ENCODE measurements at regions not wholly inside any gene's neighbourhood (a gene's known extent, or its start where the extent isn't known, plus 50 kb on each side); places are given as distances from the start of the nearest gene placed in this dataset.

DNA sequence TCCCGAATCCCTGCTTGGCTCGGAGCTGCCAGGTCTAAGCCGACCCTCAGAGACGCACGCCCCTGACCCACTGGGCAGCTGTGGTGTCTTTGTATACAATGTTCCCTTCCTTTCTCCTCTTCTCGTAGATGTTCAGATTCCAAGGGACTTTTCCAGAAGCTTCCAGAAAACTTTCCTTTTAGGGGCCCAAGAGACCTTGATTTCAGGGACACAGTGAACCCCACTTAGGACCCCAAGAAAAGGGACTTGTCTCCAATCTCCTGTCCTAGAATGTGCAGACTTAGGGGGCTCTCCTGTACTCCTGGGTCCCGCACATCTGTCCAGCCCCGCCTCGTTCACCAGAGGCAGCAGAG, 103.5 kb downstream of the EDN3 start:
- ATAC-seq (no peak), DNase-seq (no peak)

DNA sequence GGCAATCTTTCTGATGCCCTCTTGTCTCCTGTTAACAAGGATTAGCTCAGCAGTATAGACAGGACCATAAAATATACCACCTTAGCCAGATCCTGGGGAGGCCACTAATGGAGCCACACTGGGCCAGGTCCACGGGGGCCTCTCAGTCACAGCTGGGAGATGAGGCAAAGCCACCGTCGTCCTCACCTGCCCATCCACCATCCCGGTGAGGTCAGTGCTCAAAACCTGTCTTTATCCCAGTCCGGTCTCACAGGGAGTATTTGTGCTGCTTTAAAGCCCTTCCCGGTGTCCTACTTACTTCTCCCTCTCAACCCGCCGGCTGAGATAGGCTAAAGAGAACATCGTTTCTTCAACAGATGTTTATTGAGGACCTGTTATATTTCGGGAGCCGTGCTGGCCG, 104.3 kb downstream of the EDN3 start:
- ATAC-seq = no peak
- no peak for DNase-seq

DNA sequence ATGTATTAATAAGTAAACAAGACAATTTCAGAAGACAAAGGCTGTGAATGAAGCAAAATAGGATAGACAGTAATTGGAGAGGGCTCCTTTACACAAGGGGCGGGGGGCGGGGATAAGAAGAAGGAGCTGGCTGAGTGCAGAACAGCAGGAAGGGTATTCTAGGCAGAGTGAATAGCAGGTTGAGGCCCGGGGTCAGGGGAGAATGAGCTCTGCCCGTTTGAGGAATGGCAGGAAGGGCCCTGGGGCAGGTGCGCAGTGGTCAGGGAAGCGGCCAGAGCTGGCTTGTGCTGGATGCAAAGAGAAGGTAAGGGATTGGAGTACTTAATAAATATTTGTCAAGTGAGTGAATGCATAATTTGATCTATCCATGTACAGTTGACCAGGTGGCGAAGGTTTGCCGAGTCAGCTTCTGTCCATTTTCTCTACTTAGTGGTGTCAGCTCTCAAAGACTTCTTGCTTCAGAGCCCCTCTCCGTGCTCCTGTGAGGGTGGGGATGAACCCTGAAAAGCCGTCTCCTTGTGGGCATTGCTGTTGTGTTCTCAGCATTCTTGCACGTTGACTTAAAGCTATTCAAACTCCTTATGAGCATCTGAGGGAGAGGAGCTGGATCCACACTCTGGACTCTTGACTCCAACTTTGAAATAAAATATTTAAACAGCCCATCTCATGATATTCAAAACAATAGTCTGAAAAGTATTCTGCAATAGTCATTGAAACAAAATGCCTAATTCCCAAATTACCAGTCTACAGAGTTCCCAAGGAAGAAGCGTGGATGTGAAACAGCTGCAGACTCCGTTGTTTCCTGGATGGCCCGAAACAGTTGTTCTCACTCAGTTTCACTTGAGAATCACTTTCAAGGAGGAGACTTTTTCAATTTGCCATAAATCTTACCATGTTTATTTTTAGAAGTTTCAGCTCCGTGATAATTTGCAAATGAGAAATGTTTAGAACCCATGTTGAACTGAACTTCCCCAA, 105.1 kb downstream of the EDN3 start:
- DNase-seq = no peak
- ATAC-seq = no peak

- no peak for ATAC-seq
- DNase-seq = no peak
Measured at GRCh38 chr20:59406446-59406845, 106.0 kb downstream of the EDN3 start.

DNA sequence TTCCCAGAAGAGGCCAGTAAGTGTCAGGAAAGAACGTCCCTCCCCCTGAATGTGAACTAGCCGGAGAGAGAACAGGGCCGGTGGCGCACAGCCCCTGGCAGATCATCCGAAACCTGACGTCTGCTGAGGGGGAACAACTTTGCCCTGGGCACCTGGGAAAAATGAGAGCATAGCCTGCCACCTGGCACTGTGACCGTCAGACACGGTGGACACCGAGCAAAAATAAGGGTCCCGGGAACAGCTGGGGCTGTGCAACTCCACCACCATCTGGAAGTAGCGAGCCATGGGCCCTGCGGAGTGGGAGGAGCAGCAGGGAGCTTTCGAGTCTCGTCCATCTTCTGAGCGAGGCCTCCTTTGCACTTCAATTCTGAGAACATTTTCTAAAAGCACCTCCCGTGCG, 110.8 kb downstream of the EDN3 start:
- ATAC-seq = no peak
- no peak for DNase-seq

DNA sequence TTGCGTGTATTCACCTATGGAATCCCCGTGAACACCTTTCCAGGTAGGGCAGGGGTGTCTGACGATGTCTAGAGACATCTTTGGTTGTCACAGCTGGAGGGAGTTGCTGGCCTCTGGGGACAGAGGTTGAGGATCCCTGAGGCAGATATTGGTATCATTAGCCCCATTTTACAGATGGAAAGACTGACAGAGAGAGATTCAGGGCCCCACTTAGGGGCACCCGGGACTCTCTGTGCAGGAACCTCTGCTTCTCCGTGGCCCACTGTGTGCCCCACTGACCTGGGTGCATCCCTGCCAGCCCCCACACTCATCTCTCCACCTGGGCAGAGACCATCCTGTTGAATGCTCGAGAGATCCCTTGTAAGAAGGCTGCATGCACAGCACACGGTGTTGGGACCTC, 111.2 kb downstream of the EDN3 start:
- DNase-seq = no peak
- ATAC-seq = no peak

DNA sequence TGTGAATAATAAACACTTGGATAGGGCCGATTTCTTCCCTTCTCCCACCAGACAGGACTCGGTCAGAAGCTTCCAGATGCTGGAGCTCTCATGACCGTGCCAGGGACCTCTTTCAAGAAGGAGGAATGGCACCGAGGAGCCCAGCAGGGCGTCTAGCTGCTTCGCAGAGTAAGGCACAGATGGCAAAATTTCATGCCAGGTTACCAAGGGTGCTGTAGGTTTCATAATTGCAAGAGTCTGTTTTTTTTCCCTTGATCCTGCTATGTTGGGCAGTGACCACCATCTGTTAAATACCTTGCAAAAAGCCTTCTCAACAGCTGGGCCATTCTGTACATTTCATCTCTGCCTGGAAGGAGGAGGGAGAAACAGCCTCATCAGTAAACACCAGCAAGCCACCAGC, 111.8 kb downstream of the EDN3 start:
- DNase-seq (no peak), ATAC-seq (no peak)

DNA sequence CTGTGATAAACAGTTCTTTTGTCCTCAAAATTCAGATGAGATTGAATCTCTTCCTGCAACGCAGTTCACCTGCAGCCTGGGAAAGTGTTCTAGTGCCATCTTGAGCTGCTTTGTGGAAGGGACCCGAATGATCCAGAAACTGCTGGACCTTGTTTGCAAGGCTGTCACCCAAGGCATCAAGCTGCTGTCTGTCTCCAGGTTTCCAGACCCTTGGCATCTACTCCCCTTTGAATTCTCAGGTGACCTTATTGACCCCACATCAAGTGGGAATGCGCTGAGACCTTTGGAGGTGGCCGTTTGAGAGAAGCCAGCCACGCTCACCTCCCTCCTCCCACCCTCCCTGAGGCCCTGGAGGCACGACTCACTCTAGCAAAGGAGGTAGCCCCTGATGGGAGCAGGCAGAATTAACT, 112.5 kb downstream of the EDN3 start:
- no peak for DNase-seq
- ATAC-seq = no peak

- ATAC-seq (no peak), DNase-seq (no peak)
Measured at GRCh38 chr20:59413326-59413865, 113.0 kb downstream of the EDN3 start.

DNA sequence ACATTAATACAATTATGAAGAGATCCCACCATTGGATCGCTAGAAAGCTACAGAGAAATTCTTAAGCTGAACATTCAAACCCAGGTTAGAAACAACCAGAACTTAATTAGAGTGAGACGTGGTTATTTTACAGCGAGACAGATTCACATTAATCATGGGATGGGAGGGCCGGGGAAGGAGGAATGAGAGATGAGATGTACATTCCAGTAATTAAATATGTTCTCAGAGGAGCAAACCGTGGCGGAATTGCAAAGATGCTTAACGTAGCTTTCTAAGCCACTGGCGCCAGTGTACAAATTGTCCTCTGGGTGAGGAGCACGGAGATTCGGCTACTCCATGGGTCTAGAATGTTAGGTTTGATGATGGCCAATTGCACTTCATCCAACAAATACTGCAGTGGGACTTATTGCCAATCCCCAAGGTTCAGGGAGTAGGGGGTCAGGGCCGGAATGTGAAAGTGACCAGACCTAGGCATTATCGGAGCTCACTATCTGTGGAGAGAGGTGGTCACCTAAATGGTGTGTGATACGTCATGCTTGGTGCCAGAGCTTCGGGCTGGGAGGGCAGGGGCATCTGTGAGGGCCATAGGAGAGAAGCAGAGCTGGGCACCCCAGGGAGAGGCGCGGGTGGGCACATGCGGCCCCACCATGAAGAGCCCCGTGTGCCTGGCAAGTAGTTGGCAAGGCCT, 114.7 kb downstream of the EDN3 start:
- ATAC-seq = no peak
- no peak for DNase-seq

- DNase-seq (no peak), ATAC-seq (no peak)
Measured at GRCh38 chr20:59416916-59417315, 116.5 kb downstream of the EDN3 start.

- no peak for DNase-seq
- ATAC-seq = no peak
Measured at GRCh38 chr20:59421089-59421488, 120.7 kb downstream of the EDN3 start.

DNA sequence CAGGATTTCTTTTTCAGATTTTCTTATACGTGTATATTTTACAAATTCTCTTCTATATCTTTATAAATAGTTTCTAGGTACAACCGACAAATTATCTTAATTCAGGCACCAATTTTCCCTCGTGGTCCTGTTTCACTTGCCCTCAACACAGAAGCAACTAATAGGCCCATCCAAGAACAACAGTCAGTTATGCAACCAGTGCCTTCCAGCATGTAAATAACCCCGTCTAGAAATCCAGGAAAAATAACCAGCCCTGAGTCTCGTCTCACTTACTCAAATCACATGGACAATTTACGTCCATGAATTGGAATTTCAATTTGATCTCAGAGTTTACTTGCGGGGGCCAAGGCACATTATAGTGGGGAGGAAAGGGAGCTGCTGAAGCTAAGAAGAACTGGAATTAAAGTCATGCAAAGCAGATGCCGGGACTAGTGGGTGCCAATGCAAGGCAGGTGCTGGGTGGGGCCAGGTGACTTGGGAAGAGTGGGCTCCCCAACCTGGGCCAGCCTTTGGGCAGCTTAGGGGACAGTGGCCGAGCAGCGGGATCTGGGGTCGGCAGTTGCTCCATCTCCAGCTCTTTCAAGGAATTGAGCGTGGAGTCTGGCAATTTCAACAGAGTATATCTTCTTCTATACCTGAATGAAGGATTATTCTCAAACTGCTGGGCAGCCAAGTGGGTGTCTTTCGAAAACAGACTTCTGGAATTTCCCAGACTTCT, 121.7 kb downstream of the EDN3 start:
- DNase-seq = no peak

DNA sequence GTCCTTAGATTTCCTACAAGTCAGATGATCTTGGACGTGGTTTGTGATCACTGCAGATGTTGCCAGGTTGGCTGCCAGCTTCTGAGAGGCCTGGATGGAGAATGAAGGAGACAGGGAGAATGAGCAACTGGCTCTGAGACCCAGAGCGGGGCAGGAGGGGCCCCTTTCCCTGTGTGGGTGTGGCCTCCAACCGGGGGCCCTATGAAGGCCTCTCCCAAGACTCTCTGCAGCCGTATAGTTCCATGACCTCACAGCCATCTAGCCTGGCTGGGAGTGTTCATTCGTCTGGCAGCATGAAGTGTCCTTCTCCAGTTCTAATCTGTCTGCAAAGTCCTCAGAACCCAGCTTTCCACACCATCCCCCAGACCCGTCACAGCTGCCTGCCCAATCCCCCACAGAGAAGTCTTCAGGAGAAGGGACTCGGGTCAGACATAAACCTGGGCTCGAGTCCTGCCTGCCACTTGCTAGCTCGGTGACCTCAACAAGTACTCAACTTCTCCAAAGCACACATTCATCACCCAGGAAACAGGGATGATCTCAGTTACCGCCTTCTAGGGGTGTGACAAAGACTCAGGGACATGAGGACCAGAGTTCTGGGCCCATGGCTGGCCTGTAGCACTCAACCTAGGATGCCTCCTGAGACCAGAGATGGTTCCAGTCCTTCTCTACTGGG, 122.6 kb downstream of the EDN3 start:
- peak; percentile 21 for ATAC-seq
- no peak for DNase-seq

More for the DNA sequence above, 121.7 kb downstream of the EDN3 start:
- no peak for ATAC-seq

GRCh38 chr20:59424976-59425375, 124.6 kb downstream of the EDN3 start:
- ATAC-seq = no peak
- no peak for DNase-seq

DNA sequence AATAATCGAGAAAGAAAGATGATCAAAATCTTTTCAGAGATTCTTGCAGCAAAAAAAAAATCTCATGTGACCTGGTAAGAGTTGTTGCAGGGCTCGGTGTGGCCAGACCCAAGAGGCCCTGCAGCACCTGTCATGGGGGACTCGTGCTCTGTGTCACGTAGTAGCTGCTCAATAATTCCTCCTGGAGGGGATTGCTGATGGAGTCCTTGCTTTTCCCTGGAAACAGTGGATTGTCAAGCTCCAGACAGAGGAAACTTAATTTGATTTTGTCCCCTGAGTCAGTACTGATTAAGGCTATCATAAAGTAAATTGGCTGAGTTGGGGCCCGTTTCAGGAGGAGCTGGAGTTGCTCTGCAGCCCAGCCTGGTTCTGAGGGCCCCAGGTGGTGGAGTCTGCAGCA, 125.2 kb downstream of the EDN3 start:
- no peak for ATAC-seq
- DNase-seq = no peak

GRCh38 chr20:59428006-59428405, 127.6 kb downstream of the EDN3 start:
- ATAC-seq (no peak), DNase-seq (no peak)

DNA sequence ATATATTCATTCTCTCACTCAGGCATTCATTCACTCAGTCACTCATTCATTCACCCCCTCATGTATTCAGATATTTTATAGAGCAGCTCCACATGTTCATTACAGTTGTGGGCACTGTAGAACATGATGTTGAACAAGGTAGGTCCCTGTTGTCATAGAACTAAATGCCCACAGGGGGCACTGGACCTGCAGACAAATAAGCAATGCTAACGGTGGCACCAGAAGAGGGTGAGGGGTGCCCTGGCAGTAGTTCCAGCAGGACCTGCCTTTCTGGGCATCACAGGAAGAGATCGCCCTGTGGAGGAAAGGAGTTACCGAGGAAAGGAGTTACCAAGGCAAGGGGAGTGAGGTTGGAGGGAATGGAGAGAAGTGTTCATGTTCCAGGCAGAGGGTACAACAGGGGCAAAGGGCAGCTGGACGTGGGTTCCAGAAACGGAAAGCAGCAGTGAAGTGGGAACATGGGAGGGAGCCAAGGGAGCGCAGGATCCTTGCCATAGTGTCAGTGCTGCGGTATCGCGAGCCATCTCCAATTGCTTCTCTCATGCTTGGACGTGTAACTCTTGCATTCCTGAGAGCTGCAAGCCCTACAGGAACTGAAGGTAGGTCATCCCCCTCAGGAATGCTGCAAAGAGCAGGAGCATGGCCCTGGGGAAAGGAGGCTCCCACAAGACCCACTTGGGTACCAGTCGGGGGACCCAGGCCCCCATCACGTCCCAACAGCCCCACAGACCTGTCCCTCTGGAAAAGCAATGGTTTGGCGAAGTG, 128.2 kb downstream of the EDN3 start:
- ATAC-seq (no peak), DNase-seq (no peak)

DNA sequence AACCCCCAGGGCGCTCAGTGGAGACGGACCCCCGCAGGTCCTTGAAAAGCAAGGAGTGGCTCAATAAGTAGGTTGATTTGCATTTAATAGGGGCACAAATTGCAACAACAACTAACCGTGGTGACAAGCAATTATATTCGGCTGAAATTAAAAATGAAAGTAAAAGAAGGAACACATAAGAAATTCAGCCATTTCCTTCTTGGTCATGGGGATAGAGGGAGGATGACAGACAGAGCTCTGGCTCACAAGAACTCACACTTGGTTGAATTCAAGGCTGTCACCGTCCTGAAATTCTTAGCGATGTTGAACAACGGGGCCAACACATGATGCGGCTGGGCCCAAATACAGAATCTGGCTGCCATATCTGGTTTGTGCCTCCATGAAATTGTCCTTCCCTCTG, 129.0 kb downstream of the EDN3 start:
- DNase-seq = no peak

DNA sequence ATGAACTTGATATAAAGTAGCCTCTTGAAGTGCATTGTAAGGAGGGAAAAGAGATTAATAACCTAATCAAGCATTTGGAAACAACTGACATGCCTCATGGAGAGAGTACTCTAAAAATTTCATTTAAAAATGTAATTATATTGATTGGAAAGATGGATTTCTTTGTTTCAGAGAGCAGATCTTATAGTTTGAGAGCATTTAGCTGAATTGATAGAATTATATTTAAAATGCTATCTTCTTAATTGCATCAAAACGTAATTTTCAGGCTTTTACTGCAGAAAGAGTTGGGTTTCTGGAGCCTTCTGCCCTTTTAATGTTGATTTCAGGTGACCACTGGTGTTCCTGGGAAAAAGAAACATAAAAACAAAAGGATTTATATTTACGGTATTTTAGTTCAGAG, 130.6 kb downstream of the EDN3 start:
- no peak for ATAC-seq
- DNase-seq = no peak

More for the DNA sequence above, 129.0 kb downstream of the EDN3 start:
- no peak for ATAC-seq

DNA sequence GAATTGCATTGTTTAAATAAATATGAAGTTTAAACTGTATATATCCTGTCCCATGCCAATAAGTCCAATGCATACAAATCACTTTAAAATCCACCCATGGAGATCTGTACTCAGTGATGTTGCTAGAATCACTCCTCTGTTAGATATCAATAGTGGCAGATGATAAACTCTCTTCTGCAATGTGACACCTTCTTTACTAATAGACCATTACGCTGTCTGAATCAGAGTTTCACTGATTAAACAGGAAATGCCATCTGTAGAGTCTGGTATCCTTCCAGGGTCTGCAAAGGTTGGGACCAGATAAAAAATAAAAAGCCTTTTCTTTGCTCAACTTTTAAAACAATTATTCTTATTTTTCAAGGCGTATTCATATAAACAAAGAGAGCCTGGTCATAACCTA, 134.5 kb downstream of the EDN3 start:
- ATAC-seq (no peak), DNase-seq (no peak)
